Hematopoietic multipotent progenitor cell (in vitro differentiated cells): ENCODE measurements at regions not wholly inside any gene's neighbourhood (a gene's known extent, or its start where the extent isn't known, plus 50 kb on each side); places are given as distances from the start of the nearest gene placed in this dataset.

Experiments used
- DNase-seq, 3 donors: peaks; one replicate each; pipeline ENCODE4 v3.0.0-alpha.2; 2011 to 2015; ENCODE audit warnings: low read depth in 2 of 3, low spot score in 2 of 3

- no peak for DNase-seq
These were observed 396.5 kb downstream of the PRDM5 start for GRCh38 chr4:120526033-120526432.

- DNase-seq, result no peak
These were observed 397.4 kb downstream of the PRDM5 start for GRCh38 chr4:120525106-120525505.

GRCh38 chr4:120524237-120524636, 398.3 kb downstream of the PRDM5 start:
- DNase-seq, result no peak

GRCh38 chr4:120520761-120521160, 401.8 kb downstream of the PRDM5 start:
- DNase-seq, result no peak

GRCh38 chr4:120517966-120518365, 404.6 kb downstream of the PRDM5 start:
- DNase-seq, result no peak

GRCh38 chr4:120509719-120510118, 412.8 kb downstream of the PRDM5 start:
- DNase-seq, result no peak

- no peak for DNase-seq
These were observed 413.3 kb downstream of the PRDM5 start for GRCh38 chr4:120509222-120509621.

GRCh38 chr4:120508036-120508435, 414.5 kb downstream of the PRDM5 start:
- no peak for DNase-seq

- DNase-seq, result no peak
These were observed 416.0 kb downstream of the PRDM5 start for GRCh38 chr4:120506536-120506935.

- DNase-seq, result no peak
These were observed 423.8 kb downstream of the PRDM5 start for GRCh38 chr4:120498678-120499077.

- DNase-seq, result no peak
These were observed 424.8 kb upstream of the MAD2L1 start for GRCh38 chr4:120491481-120491880.

GRCh38 chr4:120481756-120482155, 415.1 kb upstream of the MAD2L1 start:
- no peak for DNase-seq

GRCh38 chr4:120472447-120473131, 405.9 kb upstream of the MAD2L1 start:
- no peak for DNase-seq

GRCh38 chr4:120466429-120466828, 399.8 kb upstream of the MAD2L1 start:
- no peak for DNase-seq

GRCh38 chr4:120454788-120455187, 388.1 kb upstream of the MAD2L1 start:
- DNase-seq, result no peak

GRCh38 chr4:120452536-120452935, 385.9 kb upstream of the MAD2L1 start:
- no peak for DNase-seq

- DNase-seq, result no peak
These were observed 385.4 kb upstream of the MAD2L1 start for GRCh38 chr4:120452001-120452400.

GRCh38 chr4:120447774-120448173, 381.1 kb upstream of the MAD2L1 start:
- no peak for DNase-seq

GRCh38 chr4:120446051-120446567, 379.5 kb upstream of the MAD2L1 start:
- DNase-seq, result no peak

- DNase-seq, result no peak
These were observed 378.5 kb upstream of the MAD2L1 start for GRCh38 chr4:120445186-120445585.

- no peak for DNase-seq
These were observed 376.5 kb upstream of the MAD2L1 start for GRCh38 chr4:120443116-120443515.

GRCh38 chr4:120440730-120441129, 374.1 kb upstream of the MAD2L1 start:
- DNase-seq, result no peak

- no peak for DNase-seq
These were observed 368.5 kb upstream of the MAD2L1 start for GRCh38 chr4:120435179-120435578.
